OCI-LY1 (cell line): ENCODE measurements at regions not wholly inside any gene's neighbourhood (a gene's known extent, or its start where the extent isn't known, plus 50 kb on each side); places are given as distances from the start of the nearest gene placed in this dataset.

ENCODE experiments used
- CTCF ChIP-seq: fragments of 200-600 bp; sonication (generic), shearing (Covaris generic); IDR thresholded peaks from 2 replicates; pipeline ENCODE4 v1.5.1; 2017; ENCODE audit warnings: mild to moderate bottlenecking, antibody characterized with exemption, low read length, moderate library complexity, mixed read lengths
- EZH2 ChIP-seq: fragments of 200-600 bp; sonication (generic), shearing (Covaris generic); IDR thresholded peaks from 2 replicates; pipeline ENCODE4 v1.8.0; 2017; ENCODE audit warnings: borderline replicate concordance, mixed run types, mild to moderate bottlenecking, antibody characterized with exemption, low read length, moderate library complexity, mixed read lengths

GRCh38 chr13:106888148-106888547, 320.2 kb upstream of the ARGLU1 start:
- TF ChIP-seq CTCF (no peak), EZH2 (no peak)
